RPMI7951 (cell line): ENCODE measurements at regions not wholly inside any gene's neighbourhood (a gene's known extent, or its start where the extent isn't known, plus 50 kb on each side); places are given as distances from the start of the nearest gene placed in this dataset.

Experiments
- DNase-seq: peaks from one replicate; pipeline ENCODE4 v3.0.0-alpha.2; 2012; ENCODE audit warnings: low read depth

DNA sequence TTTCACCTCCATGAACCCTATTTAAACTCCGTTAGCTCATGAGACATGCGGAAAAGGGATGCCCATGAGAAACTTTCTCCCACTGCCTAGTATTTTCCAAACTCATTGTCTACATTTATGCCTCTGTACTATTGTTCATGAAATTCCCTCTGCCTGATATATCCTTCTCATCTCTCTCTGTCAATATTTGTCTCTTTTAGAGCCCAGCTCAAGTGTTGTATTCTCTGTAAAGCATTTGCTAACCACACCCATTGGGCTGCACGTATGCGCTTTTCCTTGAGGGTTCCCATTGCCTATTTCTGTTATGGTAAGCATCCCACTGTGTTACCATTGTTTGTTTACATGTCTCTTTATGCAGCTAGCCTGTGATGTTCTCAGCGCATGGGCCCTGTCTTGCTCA is 211.4 kb downstream of the MDFIC start:
- no peak for DNase-seq

DNA sequence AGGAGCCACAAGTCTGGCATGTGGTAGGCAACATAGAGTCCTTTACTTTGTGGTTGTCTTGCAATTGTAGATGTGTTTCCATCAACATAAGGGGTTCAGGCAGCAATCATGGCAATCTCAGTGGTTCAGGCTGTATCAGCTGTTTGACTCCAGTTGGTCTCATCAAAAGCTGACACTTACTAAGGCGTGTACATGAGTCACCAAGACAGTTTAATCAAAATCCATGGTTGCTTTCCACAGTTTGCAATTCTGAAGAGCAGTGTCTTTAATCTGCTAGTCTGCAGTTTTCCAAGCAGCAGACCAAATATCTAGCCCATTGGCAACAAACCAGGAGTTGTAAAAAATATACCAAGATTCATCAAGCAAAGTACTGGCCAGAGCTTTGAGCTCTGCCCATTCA is 210.2 kb downstream of the MDFIC start:
- DNase-seq: no peak

DNA sequence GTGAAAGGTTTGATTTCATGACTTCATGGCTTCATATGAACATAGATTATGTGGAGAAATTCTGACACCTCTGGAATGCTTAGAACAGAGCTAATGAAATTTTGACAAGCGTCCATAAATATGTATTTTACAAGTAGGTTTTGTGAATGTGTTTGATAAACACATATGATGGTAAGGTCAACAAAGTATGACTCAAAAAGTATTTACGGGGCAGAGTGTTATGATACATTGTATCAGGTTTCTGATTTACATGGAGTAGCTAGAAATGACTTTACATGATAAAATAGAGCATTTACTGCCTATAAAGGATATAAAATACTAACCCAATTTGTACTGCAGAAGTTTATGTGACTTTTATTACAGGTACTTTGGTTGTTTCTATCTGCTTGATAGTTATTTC is 206.3 kb downstream of the MDFIC start:
- DNase-seq: no peak

DNA sequence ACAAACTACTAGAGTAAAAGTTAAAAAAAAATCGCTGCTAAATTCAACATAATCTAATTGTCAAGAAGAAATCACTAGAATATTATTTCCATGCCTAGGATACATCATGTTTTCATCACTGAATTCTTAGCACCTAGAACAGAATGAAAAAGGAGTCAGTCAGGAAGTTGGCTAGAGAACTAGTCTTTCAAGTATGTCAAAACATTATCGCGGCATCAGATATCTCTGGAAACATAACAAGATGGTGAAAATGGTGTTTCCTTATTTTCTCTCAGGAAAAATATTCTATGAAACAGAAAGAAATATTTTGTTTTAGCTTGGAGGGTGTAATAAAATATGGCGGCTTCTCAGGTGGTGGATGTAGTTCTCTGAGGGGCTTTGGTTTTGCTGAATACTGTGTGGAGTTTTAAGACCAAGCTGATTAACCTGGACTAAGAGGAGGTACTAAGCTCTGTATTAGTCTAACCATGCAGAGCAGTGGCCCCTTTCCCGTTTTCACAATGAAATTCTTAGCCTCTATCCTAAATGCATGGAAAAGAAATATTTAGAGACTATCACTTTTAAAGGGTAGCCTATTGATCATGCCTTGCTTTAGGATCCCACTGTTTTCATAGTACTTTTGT is 205.6 kb downstream of the MDFIC start:
- no peak for DNase-seq

DNA sequence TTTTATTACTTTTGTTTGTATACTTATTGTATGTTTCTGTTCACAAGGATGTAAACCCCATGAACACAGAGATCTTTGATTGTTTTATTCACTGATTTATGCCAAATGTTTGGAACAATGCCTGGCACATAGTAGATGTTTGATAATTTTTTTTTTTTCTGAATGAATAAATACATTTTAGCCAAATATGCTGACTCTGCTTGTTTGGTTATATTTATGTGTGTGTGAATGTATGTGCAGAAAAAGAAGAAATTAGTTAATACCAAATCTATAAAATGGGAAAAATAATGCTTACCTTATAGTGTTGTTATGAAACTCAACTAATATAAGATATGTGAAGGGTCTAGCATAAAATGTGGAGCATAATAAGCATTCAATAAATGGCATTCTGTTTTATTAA is 203.9 kb downstream of the MDFIC start:
- no peak for DNase-seq

DNA sequence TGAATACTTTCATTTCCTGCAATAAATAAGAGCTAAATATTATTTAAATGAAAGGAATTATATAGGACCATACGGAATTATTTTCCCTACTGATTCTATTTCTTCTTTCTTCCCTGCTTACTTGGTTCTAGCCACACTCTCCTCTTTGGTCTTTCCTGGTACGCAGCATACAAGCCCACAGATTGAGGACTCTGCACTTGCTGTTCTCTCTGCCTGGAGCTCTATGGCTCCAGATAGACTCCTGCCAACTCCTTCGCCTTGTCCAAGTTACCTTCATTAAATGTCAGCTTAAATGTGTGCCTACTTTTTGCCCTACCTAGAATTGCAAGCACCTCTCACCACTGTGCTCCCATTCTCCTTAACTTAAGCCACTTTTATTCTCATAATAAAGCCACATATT is 203.4 kb downstream of the MDFIC start:
- no peak for DNase-seq

DNA sequence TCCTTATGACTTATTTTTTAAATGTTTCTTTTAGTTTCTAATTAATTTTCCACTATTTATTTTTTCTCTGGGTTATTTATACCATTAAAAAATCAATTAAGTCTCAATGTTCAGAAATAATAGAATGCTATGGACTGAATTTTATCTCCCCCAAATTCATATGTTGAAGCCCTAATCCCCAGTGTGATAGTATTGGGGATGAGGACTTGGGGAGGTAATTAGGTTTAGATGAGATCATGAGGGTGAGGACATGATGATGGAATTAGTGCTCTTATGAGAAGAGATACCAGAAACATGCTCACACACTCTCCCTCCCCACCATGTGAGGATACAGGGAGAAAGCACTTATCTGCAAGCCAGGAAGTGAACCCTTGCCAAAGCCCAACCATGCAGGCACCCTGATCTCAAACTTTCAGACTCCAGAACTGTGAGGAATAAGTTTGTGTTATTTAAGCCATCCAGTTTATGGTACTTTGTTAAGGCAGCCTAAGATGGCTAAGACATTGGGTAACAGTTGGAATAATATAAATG is 202.6 kb downstream of the MDFIC start:
- no peak for DNase-seq

DNA sequence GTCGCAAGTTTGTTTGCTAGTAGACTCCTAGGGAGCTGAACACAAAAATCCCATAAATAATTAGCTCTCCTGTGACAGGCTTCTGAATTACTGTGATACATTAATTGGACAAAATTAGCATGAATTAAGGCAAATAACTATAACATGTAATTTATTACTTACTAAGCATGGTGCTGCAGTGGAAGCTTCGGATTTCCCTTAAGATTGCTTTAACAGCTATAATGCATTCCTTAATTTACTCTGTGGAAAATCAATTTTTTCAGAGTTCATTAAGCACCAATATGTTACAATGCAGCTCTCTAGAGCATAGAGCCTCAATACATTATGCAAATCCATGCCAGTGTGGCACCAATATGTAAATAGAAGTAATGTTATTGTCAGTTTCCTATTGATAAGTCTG is 201.5 kb downstream of the MDFIC start:
- no peak for DNase-seq

DNA sequence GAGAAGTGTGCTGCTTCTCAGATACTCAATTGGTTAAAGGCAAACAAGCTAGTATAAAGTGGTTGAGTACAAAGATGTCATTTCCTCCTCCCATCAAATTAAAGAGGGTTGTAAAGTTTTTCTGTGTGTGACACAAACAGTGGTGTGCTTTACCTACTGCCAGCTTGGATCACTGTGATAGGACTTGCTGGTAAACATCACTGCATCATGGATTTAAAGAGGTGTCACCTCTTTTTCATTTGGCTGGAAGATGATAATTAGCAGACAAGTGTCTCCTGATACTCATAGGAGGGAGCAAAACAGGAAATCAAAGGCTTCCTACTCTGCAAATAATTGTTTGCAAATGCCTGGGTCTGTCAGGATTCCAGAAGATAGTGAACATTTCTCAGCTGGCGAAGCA is 200.5 kb downstream of the MDFIC start:
- DNase-seq: no peak

DNA sequence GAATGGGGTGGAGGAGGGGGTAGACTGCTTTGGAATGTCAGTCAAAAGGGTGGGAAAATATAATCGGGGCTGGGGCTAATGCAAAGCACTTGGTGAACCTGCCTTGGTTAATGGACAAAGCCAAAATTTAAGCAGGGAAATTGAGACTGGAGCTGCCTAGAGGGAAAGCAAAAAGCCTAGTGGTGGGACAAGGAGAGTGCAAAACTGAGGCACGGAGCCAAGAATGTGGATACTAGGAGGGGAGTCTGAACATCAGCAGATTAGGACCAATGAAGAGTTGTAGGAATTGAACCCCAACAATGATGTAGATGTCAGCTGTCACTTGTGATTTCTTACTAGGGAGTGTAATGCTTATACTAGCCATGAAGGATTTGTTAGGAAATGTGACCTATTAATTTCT is 195.9 kb downstream of the MDFIC start:
- DNase-seq: no peak

DNA sequence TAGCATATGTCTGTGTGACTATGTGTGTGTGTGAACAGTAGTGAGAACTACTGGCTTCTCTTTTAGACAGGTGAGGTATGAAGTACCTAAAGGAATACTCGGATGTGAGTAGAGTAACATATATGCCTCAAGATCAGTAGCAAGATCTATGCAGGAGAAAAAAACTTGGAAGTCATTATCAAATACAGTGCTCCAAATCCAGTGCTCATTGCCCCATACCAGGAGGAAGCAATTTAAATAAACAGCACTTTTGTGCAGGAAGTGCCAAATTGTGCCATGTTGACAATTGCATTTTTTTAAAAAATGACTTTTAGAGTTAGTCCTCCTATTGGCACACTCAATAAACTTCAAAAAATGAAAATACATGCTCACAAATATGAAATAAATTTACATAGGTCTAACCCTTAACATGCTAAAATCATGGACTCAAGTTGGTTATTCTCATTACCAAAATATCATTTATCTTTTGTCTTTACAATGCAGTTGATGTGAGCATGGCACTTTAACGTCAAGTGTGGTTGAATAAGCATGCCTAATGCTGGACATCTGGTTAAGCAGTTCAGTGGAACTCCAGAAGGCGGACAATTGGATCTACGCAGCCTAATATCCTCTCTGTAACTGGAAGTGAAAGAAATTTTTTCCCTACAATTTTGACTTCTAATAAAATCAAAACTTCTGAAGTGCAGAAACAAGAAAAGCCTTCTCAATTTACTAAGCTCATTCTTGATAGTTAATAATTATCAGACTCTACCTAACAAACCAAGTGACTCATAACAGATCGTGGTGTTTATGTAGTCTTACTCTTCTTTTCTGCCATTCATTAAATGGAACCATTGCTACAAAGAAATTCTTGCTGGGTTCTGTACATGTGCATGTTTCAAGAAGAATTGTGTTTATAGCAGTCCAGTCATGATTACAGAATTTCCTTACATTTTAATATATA is 195.2 kb downstream of the MDFIC start:
- peak; percentile 18 for DNase-seq

DNA sequence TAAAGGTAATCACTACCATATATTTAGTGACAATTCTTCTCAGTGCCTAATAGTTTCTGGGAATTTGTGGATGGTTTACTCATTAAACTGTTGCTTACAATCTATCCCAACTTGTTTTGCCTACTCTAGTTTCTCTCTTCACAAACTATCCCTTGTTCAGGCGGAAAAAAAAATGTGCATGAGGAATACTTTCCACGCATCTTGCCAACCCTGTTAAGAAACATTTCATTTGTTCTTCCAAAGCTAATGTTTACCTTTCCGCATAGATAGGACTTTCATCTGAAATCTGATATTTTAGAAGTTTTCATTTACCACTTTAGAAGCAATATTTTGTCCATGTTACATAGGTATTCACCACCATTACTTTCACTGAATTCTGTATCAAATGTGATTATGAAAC is 191.9 kb downstream of the MDFIC start:
- DNase-seq: no peak

DNA sequence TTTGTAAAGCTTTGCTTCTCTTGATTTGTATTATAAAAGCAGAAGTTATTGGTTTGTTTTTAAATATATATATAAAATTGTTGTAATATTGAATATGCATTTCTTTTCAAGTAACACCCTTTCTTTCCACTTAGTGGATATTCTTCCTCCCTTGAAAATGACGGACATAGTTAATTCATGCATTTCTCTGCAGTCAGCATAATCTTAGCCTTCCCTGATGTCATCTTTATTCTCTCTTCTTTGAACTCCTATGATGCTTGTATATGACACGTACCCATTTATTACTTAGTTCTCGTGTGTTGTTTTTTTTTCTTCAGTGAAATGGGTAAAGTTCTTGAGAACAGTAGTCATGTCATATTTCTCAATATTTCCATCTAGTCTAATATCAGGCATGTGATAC is 191.2 kb downstream of the MDFIC start:
- no peak for DNase-seq

DNA sequence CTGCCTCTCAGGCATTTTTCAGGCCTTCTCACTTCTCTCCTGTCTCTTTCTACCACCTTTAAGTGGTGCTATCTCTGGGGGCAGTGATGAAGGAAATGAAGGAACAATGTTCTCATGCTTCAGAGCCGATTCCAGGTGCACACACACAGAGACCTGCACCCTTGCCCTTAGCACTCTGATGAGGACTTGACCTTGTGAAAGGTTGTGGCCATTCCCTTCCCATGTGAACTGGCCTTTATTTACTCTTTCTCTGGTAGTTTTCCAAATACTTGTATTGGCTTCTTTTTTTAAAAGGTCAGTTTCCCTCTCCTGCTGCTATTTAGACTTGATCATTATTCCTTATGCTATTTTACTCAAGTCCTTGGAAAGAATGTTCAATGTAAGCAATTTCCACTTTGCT is 188.6 kb downstream of the MDFIC start:
- DNase-seq: no peak

DNA sequence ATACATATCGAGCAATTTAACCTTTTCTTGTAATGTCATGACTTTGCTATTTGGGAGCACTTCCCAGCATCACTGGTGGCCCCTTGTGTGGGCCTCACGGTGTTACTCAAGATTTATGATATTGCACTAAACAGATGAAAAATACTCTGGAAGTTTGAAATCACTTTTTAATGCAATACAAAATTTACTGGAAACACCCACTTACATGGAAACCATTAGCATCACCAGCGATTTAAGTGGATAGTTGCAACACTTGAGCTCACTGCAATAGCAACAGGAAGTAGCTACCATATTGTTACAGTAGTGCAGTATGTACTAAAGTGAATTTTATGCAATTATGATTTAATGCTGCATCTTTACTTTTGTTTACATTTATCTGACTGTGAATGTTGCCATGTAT is 184.4 kb downstream of the MDFIC start:
- DNase-seq: no peak

DNA sequence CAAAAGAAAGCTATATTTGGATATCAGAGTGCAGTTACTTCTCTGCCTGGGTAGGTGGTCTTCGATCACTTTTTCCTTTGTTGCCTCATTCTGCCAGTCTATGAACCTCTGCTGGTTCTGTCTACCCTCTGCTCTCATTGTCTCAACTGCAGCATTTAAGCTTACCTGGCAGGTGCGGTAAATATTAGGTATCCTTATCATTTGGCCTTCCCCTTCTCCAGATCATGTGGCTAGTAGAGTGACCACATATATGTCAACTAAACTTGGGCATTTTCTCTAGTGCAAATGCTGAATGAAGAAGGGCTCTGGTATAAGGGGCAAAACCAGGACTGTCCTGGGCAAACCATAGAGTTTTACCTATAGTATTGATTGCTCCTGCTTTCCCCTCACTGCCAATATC is 180.8 kb downstream of the MDFIC start:
- no peak for DNase-seq

DNA sequence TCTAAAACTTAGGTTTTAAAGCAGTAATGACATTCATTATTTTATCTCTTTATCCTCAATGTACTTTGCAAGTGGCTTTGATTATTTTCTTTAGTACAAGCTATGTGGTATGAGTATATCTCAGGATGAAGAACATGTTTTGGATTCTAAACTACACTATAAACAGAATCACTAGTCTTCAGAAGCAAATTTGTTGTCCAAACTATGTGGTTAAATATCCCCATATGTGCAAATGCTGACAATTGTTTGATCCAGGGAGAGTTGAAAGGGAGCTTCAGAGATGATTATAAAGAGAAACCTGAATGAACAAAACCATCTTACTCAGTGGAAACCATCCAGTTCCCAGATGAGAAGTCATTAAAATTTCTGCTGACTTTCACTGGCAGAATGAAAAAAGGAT is 179.3 kb downstream of the MDFIC start:
- DNase-seq: no peak

DNA sequence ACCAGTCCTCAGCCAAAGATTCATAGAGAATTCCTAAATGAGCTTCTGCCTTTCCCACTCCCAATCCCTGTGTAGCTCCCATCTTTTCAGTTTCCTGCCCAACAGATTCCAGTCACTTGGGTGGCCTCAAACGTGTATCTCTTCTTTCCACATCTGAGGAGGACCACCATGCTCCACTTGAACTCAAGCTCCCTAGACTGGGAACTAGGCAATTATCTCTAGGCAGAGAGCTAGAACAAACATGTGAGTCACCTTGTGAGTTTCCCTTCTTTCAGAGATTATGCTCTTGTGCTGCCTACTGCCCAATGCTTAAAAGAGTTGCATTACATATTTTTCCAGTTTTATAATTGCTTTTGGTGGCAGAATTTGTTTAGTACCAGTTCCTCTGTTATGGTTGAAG is 178.0 kb downstream of the MDFIC start:
- DNase-seq: peak; percentile 56

DNA sequence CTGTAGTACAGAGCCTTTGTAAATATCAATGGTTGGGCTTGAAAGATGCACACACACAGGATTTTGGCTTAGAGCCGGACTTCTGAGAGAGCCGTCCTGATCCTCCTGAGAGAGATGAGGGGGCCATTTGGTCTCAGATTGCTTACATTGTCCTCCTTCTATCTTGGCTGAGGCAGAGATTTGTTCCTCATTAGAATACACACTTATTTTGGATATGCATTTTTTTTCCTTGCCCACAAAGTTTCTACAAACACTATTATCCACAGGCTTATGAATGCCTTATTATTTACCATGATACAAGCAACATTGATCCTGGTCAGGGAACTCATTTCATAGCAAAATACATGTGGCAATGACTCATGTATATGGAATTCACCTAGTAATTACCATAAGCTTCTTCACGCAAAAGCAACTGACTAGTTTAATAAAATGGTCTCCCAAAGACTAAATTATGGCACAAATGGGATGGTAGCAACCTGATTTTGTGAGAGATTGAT is 175.3 kb downstream of the MDFIC start:
- DNase-seq: peak; percentile 83

DNA sequence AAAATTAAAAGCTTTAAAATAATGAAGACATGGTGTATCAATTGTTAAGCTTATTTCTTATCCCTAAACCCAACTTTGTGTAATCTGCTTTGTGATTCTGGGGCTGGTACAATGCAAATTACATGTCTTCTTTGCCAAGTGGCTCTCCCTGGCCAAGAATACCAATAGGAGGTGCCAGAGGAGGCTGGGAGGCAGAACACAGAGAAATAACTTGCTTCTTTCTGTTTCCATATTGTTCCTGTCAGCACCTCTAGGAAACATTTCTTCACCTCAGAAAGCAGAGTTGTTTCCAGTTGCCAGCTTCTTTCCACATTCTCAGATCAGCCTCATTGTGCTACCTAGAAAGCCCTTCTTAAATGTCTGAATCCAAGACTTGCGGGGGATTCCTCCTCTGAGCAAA is 174.4 kb downstream of the MDFIC start:
- DNase-seq: peak; percentile 5

DNA sequence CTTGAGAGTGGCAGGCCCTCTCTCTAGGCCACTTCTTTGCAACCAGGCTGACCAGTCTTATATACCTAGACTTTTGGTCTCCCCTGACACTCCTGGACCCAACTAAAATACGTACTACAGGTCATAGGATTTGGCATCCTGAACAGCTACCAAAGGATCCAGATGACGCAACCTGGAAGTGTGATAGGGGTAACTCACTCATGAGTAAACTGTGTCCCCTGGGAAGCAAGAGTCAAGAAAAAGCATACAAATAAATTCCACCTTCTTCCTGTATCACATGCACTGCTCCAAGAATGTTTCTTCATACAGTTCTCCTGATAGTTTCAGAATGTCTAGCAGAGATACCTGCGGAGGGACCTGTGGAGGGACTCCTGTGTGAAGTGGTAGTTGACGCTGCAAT is 172.3 kb downstream of the MDFIC start:
- no peak for DNase-seq

DNA sequence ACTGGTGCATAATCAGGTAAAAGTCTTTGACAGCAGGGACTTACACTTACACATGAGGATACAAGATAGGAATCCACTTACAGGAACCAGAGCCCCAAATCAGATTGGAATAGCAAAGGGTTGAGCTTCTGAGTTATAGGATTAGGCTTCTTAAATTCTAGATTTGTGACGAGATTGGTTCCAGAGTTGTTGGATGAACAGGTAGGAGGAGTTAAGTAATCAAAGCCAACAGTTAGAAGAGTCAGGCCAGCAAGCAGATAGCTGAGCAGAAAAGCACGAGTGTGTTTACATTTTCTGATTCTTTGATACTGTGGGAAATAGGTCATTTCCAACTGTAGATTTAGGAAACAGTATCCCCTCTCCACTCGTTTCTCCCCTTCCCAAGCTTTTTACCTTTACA is 167.0 kb downstream of the MDFIC start:
- DNase-seq: no peak

DNA sequence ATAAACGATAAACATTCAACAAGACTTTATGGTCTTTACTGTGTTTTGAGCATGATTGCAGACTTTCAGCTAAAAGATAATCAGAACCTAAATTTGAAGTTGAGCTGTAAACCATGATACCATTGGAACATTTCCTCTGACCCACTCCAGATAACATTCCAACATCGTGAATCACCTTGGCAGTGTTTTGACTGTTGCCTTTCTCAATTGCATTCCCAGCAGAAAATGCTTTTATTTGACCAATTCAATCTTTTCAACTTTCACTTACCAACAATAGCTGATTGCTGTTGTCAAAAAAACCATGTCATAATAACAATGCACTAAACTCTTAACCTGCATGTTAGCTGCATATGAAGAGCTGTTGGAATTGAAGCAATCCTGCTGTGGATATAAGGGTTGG is 165.5 kb downstream of the MDFIC start:
- peak; percentile 82 for DNase-seq
